Liver (tissue), 8 donors: ENCODE measurements at regions not wholly inside any gene's neighbourhood (a gene's known extent, or its start where the extent isn't known, plus 50 kb on each side); places are given as distances from the start of the nearest gene placed in this dataset.

Source experiments
- DNase-seq: peaks from one replicate; pipeline ENCODE4 v3.0.0-alpha.2; 2017; ENCODE audit warnings: low spot score
- H3K27ac ChIP-seq, 2 donors: one replicate each; pipeline ENCODE4 v1.7.0; 2013; ENCODE audit warnings: inconsistent platforms in 2 of 2, low read length in 2 of 2, control low read depth in 1 of 2, low read depth in 1 of 2, mild to moderate bottlenecking in 1 of 2
- H3K27me3 ChIP-seq, 4 donors: one replicate each; pipeline versions ENCODE4 v1.6.1 to v1.7.0; 2013; ENCODE audit warnings: low read length in 3 of 4, inconsistent platforms in 1 of 4, mild to moderate bottlenecking in 1 of 4, moderate library complexity in 1 of 4; ENCODE audit not compliant: control insufficient read depth in 4 of 4, insufficient read depth in 4 of 4
- H3K36me3 ChIP-seq, 4 donors: one replicate each; pipeline versions ENCODE4 v1.6.1 to v1.7.0; 2013; ENCODE audit warnings: low read length in 3 of 4, mild to moderate bottlenecking in 3 of 4, low read depth in 1 of 4, moderate library complexity in 1 of 4; ENCODE audit not compliant: control insufficient read depth in 4 of 4, insufficient read depth in 3 of 4
- H3K4me1 ChIP-seq, 4 donors: one replicate each; pipeline versions ENCODE4 v1.6.1 to v1.7.0; 2013; ENCODE audit warnings: low read length in 3 of 4, mild to moderate bottlenecking in 3 of 4, moderate library complexity in 1 of 4; ENCODE audit not compliant: control insufficient read depth in 4 of 4, insufficient read depth in 4 of 4
- H3K4me3 ChIP-seq, 3 donors: one replicate each; pipeline versions ENCODE4 v1.6.1 to v1.7.0; 2013; ENCODE audit warnings: low read length in 3 of 3, control low read depth in 1 of 3, low read depth in 1 of 3, mild to moderate bottlenecking in 1 of 3
- H3K9ac ChIP-seq, 2 donors: one replicate each; pipeline ENCODE4 v1.7.0; 2013; ENCODE audit warnings: low read length in 2 of 2, mild to moderate bottlenecking in 2 of 2, moderate library complexity in 2 of 2, control low read depth in 1 of 2, low read depth in 1 of 2
- H3K9me3 ChIP-seq, 4 donors: one replicate each; pipeline versions ENCODE4 v1.6.1 to v1.7.0; 2013; ENCODE audit warnings: low read length in 3 of 4; ENCODE audit not compliant: control insufficient read depth in 4 of 4
- EGR1 ChIP-seq, 2 donors: IDR thresholded peaks; 2 replicates each; pipeline ENCODE4 v1.6.1; 2016 to 2018; ENCODE audit warnings: antibody characterized with exemption in 2 of 2, low read depth in 2 of 2
- FOXA1 ChIP-seq: IDR thresholded peaks from 2 replicates; pipeline ENCODE4 v1.6.1; 2016; ENCODE audit warnings: antibody characterized with exemption
- FOXA2 ChIP-seq: IDR thresholded peaks from 2 replicates; pipeline ENCODE4 v1.6.1; 2016; ENCODE audit warnings: antibody characterized with exemption
- GABPA ChIP-seq, 2 donors: IDR thresholded peaks in 1 of 2; conservative IDR thresholded peaks in 1 of 2; 2 replicates each; pipeline ENCODE4 v1.6.1; 2016; ENCODE audit warnings: antibody characterized with exemption in 2 of 2, mild to moderate bottlenecking in 1 of 2, moderate library complexity in 1 of 2
- HNF4A ChIP-seq, 2 donors: conservative IDR thresholded peaks; 2 replicates each; pipeline ENCODE4 v1.6.1; 2016; ENCODE audit warnings: antibody characterized with exemption in 2 of 2, mild to moderate bottlenecking in 2 of 2
- HNF4G ChIP-seq: IDR thresholded peaks from 2 replicates; pipeline ENCODE4 v1.6.1; 2016; ENCODE audit warnings: antibody characterized with exemption
- JUND ChIP-seq, 2 donors: IDR thresholded peaks; 2 replicates each; pipeline ENCODE4 v1.6.1; 2016; ENCODE audit warnings: antibody characterized with exemption in 2 of 2
- NR2F2 ChIP-seq: IDR thresholded peaks from 2 replicates; pipeline ENCODE4 v1.6.1; 2016; ENCODE audit warnings: antibody characterized with exemption
- RAD21 ChIP-seq, 2 donors: IDR thresholded peaks; 2 replicates each; pipeline ENCODE4 v1.6.1; 2016; ENCODE audit warnings: antibody characterized with exemption in 2 of 2, mild to moderate bottlenecking in 2 of 2
- SP1 ChIP-seq: IDR thresholded peaks from 2 replicates; pipeline ENCODE4 v1.6.1; 2018; ENCODE audit warnings: antibody characterized with exemption, mild to moderate bottlenecking
- TAF1 ChIP-seq: conservative IDR thresholded peaks from 2 replicates; pipeline ENCODE4 v1.6.1; 2016; ENCODE audit warnings: antibody characterized with exemption, mild to moderate bottlenecking
- YY1 ChIP-seq: IDR thresholded peaks from 2 replicates; pipeline ENCODE4 v1.6.1; 2016; ENCODE audit warnings: antibody characterized with exemption, mild to moderate bottlenecking
- WGBS: extraction: QIAGEN DNeasy Blood & Tissue Kit; methylation state at CpG from one replicate; pipeline ENCODE4 v1.1.7; 2013; 5-methylcytosine and 5-hydroxymethylcytosine counted together
- TF ChIP-seq, protein P1 (sequence below): IDR thresholded peaks from 2 replicates; pipeline ENCODE4 v1.6.1; 2016; ENCODE audit warnings: antibody characterized with exemption
- TF ChIP-seq, protein P2 (sequence below): fragments of 150-350 bp; IDR thresholded peaks from 2 replicates; pipeline ENCODE4 v1.5.1; 2017; ENCODE audit warnings: improper control_type of control experiment, low read depth, low read length; ENCODE audit not compliant: missing input control
- TF ChIP-seq, protein P3 (sequence below): IDR thresholded peaks from 2 replicates; pipeline ENCODE4 v1.6.1; 2016; ENCODE audit warnings: antibody characterized with exemption
- TF ChIP-seq, protein P4 (sequence below): IDR thresholded peaks from 2 replicates; pipeline ENCODE4 v1.6.1; 2016; ENCODE audit warnings: antibody characterized with exemption
- TF ChIP-seq, protein P5 (sequence below): IDR thresholded peaks from 2 replicates; pipeline ENCODE4 v1.6.1; 2016; ENCODE audit warnings: antibody characterized with exemption, mild to moderate bottlenecking
- donor health status: healthy.
- donor health status: healthy.
- donor health status: healthy.
- donor health status: healthy.
- donor health status: healthy.

DNA sequence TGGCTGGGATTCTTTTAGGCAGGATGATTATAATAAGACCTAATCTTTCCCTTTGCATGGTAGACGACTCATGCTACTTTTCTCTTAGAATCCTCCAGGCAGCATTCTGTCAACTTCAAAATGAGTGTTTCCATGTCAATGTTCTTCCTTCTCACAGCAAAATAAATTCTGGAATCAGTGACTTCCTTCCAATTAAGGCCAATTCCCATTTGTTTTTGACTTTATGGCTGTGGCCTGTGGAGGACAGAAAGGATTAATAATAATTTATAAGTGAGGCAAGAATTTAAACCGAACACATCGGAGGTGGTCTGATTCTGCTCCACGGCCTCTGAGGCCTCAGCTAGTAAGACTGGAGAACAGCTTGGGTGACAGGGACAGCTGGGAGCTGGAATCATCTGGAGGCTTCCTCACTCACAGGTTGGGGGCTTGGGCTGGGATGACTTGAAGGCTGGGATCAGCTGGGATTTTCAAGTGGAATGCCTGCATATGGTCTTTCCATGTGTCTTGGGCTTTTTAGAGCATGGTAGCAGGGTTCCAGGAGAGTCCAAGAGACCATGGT, 241.8 kb upstream of the MCTP2 start (continued):
- TF ChIP-seq, protein P1, sequence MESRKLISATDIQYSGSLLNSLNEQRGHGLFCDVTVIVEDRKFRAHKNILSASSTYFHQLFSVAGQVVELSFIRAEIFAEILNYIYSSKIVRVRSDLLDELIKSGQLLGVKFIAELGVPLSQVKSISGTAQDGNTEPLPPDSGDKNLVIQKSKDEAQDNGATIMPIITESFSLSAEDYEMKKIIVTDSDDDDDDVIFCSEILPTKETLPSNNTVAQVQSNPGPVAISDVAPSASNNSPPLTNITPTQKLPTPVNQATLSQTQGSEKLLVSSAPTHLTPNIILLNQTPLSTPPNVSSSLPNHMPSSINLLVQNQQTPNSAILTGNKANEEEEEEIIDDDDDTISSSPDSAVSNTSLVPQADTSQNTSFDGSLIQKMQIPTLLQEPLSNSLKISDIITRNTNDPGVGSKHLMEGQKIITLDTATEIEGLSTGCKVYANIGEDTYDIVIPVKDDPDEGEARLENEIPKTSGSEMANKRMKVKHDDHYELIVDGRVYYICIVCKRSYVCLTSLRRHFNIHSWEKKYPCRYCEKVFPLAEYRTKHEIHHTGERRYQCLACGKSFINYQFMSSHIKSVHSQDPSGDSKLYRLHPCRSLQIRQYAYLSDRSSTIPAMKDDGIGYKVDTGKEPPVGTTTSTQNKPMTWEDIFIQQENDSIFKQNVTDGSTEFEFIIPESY, result no peak
- TF ChIP-seq GABPA (IDR thresholded peaks at IDR 0.05 in 1 of 2, conservative IDR thresholded peaks at IDR 0.05 in 1 of 2) (no peak), FOXA2 (no peak), EGR1 (IDR thresholded peaks at IDR 0.05; ENCODE audit: low read depth in 2 of 2) (no peak)

DNA sequence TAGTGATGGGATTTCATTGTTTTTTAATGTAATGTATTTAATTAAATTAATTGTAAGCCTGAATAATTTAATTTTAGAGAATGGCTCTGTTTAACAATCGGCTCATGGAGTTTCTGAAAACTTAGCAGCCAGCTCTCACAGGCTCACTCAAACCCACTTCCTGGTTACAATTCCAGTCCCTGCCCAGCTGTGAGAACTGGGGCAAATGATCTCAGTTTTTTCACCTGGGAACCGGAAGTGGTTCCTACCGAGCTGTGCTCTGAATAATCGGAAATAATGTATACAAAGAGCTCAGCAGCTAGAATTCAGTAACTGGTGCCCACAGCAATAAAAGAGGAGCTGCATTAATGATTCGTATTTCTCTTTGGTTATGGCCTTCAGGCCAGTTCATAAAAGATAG, 244.3 kb upstream of the MCTP2 start:
- 66% methylated on average over 5 of the region's 5 CpGs for WGBS
- H3K27me3 ChIP-seq, result peaks cover 0 to 6% (median 1%) of the 10 kb centered on the region in 4 donors
- H3K36me3 ChIP-seq, result no peaks in the 10 kb centered on the region
- TF ChIP-seq SP1, result no peak
- TF ChIP-seq, protein P2, sequence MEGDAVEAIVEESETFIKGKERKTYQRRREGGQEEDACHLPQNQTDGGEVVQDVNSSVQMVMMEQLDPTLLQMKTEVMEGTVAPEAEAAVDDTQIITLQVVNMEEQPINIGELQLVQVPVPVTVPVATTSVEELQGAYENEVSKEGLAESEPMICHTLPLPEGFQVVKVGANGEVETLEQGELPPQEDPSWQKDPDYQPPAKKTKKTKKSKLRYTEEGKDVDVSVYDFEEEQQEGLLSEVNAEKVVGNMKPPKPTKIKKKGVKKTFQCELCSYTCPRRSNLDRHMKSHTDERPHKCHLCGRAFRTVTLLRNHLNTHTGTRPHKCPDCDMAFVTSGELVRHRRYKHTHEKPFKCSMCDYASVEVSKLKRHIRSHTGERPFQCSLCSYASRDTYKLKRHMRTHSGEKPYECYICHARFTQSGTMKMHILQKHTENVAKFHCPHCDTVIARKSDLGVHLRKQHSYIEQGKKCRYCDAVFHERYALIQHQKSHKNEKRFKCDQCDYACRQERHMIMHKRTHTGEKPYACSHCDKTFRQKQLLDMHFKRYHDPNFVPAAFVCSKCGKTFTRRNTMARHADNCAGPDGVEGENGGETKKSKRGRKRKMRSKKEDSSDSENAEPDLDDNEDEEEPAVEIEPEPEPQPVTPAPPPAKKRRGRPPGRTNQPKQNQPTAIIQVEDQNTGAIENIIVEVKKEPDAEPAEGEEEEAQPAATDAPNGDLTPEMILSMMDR, result no peak
- TF ChIP-seq EGR1 (IDR thresholded peaks at IDR 0.05; ENCODE audit: low read depth in 2 of 2), result no peak
- TF ChIP-seq, protein P3, sequence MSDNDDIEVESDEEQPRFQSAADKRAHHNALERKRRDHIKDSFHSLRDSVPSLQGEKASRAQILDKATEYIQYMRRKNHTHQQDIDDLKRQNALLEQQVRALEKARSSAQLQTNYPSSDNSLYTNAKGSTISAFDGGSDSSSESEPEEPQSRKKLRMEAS, result no peak
- TF ChIP-seq, protein P4, sequence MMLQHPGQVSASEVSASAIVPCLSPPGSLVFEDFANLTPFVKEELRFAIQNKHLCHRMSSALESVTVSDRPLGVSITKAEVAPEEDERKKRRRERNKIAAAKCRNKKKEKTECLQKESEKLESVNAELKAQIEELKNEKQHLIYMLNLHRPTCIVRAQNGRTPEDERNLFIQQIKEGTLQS, result no peak
- TF ChIP-seq HNF4A (conservative IDR thresholded peaks at IDR 0.05), result no peak
- TF ChIP-seq, protein P5, sequence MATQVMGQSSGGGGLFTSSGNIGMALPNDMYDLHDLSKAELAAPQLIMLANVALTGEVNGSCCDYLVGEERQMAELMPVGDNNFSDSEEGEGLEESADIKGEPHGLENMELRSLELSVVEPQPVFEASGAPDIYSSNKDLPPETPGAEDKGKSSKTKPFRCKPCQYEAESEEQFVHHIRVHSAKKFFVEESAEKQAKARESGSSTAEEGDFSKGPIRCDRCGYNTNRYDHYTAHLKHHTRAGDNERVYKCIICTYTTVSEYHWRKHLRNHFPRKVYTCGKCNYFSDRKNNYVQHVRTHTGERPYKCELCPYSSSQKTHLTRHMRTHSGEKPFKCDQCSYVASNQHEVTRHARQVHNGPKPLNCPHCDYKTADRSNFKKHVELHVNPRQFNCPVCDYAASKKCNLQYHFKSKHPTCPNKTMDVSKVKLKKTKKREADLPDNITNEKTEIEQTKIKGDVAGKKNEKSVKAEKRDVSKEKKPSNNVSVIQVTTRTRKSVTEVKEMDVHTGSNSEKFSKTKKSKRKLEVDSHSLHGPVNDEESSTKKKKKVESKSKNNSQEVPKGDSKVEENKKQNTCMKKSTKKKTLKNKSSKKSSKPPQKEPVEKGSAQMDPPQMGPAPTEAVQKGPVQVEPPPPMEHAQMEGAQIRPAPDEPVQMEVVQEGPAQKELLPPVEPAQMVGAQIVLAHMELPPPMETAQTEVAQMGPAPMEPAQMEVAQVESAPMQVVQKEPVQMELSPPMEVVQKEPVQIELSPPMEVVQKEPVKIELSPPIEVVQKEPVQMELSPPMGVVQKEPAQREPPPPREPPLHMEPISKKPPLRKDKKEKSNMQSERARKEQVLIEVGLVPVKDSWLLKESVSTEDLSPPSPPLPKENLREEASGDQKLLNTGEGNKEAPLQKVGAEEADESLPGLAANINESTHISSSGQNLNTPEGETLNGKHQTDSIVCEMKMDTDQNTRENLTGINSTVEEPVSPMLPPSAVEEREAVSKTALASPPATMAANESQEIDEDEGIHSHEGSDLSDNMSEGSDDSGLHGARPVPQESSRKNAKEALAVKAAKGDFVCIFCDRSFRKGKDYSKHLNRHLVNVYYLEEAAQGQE, result no peak
- TF ChIP-seq, protein P1, result no peak
- no peak for TF ChIP-seq RAD21 (IDR thresholded peaks at IDR 0.05)
- TF ChIP-seq NR2F2, result no peak
- TF ChIP-seq HNF4G, result no peak
- no peak for TF ChIP-seq JUND (IDR thresholded peaks at IDR 0.05)
- no peak for TF ChIP-seq YY1
- no peak for TF ChIP-seq TAF1
- no peak for TF ChIP-seq FOXA1
- H3K4me3 ChIP-seq, result no peak overlapping the region
- no peaks in the 10 kb centered on the region for H3K9me3 ChIP-seq
- DNase-seq, result no peak
- H3K9ac ChIP-seq, result no peak overlapping the region
- no peak overlapping the region for H3K27ac ChIP-seq
- no peaks in the 10 kb centered on the region for H3K4me1 ChIP-seq
